OCI-LY7 (cell line): ENCODE measurements at regions not wholly inside any gene's neighbourhood (a gene's known extent, or its start where the extent isn't known, plus 50 kb on each side); places are given as distances from the start of the nearest gene placed in this dataset.

Source experiments
- BruUV-seq: library from RNA; stranded (reverse); fragments of 400-500 nt; replicated peaks from 2 replicates; lab custom pipeline; 2021; lab: Mats Ljungman, UMichigan
- CTCF ChIA-PET: fragments of 300-600 bp; sonication (Branson Sonifier 250); formaldehyde crosslinking; loops from one replicate; lab custom pipeline; 2022; ENCODE audit warnings: antibody characterized with exemption; ENCODE audit not compliant: unreplicated experiment; lab: Charles Lee
- POLR2A ChIA-PET: fragments of 300-600 bp; sonication (Branson Sonifier 250); formaldehyde crosslinking; loops from one replicate; lab custom pipeline; 2022; ENCODE audit warnings: antibody characterized with exemption; lab: Charles Lee
- DNase-seq: peaks from one replicate; pipeline ENCODE4 v3.0.0-alpha.2; 2015; ENCODE audit warnings: low spot score
- H2AFZ ChIP-seq: fragments of 200-600 bp; sonication (generic), shearing (Covaris generic); 2 replicates; pipeline ENCODE4 v1.6.1; 2014; ENCODE audit warnings: mild to moderate bottlenecking, antibody characterized with exemption, low read length, moderate library complexity
- H3K27ac ChIP-seq: fragments of 200-600 bp; sonication (generic); 2 replicates; pipeline ENCODE4 v1.5.1; 2014; ENCODE audit warnings: mixed run types, low read depth, mild to moderate bottlenecking, moderate library complexity, low read length, inconsistent platforms; ENCODE audit not compliant: poor library complexity, severe bottlenecking
- H3K36me3 ChIP-seq: fragments of 200-600 bp; sonication (generic); 2 replicates; pipeline ENCODE4 v1.6.1; 2014; ENCODE audit warnings: mild to moderate bottlenecking, antibody characterized with exemption, low read length, moderate library complexity, mixed read lengths; ENCODE audit not compliant: insufficient read depth
- H3K4me1 ChIP-seq: fragments of 200-600 bp; sonication (generic); 2 replicates; pipeline ENCODE4 v1.5.1; 2014; ENCODE audit warnings: mild to moderate bottlenecking, low read length; ENCODE audit not compliant: insufficient read depth, poor library complexity, severe bottlenecking
- H3K4me2 ChIP-seq: fragments of 200-600 bp; sonication (generic); 2 replicates; pipeline ENCODE4 v1.6.1; 2014; ENCODE audit warnings: mild to moderate bottlenecking, low read length
- H3K4me3 ChIP-seq: fragments of 200-600 bp; sonication (generic); 2 replicates; pipeline ENCODE4 v1.5.1; 2014; ENCODE audit warnings: mild to moderate bottlenecking, low read depth, low read length; ENCODE audit not compliant: poor library complexity, severe bottlenecking
- H3K79me2 ChIP-seq: fragments of 200-600 bp; sonication (generic); 2 replicates; pipeline ENCODE4 v1.6.1; 2016; ENCODE audit warnings: low read depth, mild to moderate bottlenecking, low read length, moderate library complexity, mixed read lengths; ENCODE audit not compliant: insufficient read depth
- H3K9me2 ChIP-seq: fragments of 200-600 bp; sonication (generic); 2 replicates; pipeline ENCODE4 v1.6.1; 2016; ENCODE audit warnings: mild to moderate bottlenecking, low read length, mixed read lengths; ENCODE audit not compliant: insufficient read depth
- H3K9me3 ChIP-seq: fragments of 200-600 bp; sonication (generic); 2 replicates; pipeline ENCODE4 v1.6.1; 2014; ENCODE audit warnings: mild to moderate bottlenecking, mixed run types, low read length, mixed read lengths
- H4K20me1 ChIP-seq: fragments of 200-600 bp; sonication (generic); 2 replicates; pipeline ENCODE4 v1.6.1; 2014; ENCODE audit warnings: mild to moderate bottlenecking, antibody characterized with exemption, low read length, moderate library complexity, mixed read lengths; ENCODE audit not compliant: insufficient read depth
- CTCF ChIP-seq: fragments of 200-600 bp; sonication (generic); conservative IDR thresholded peaks from 2 replicates; pipeline ENCODE4 v1.5.1; 2014; ENCODE audit warnings: mild to moderate bottlenecking, antibody characterized with exemption, low read length, moderate library complexity, mixed read lengths
- EZH2phosphoT487 ChIP-seq: fragments of 200-600 bp; sonication (generic); IDR thresholded peaks from 2 replicates; pipeline ENCODE4 v1.6.1; 2018; ENCODE audit warnings: low read depth, borderline replicate concordance, mild to moderate bottlenecking, mixed run types, antibody characterized with exemption, low read length, moderate library complexity, mixed read lengths
- intact Hi-C: fragments of 100-400 bp; cut with micrococcal nuclease; formaldehyde crosslinking; loops from one replicate; pipeline ENCODE4 v1.10.0; 2022; ENCODE audit not compliant: unreplicated experiment

GRCh38 chr4:8747467-8748235 lies 124.0 kb downstream of the HMX1 start:
- Histone ChIP-seq H2AFZ (no peak overlapping the region), H3K9me3 (no peaks in the 10 kb centered on the region), H3K4me1 (no peaks in the 10 kb centered on the region), H4K20me1 (no peaks in the 10 kb centered on the region), H3K36me3 (no peaks in the 10 kb centered on the region), H3K79me2 (no peaks in the 10 kb centered on the region), H3K4me2 (no peak overlapping the region), H3K4me3 (no peak overlapping the region), H3K9me2 (no peaks in the 10 kb centered on the region), H3K27ac (no peak overlapping the region)
- ChIA-PET POLR2A (no interaction called here), CTCF (no interaction called here)
- no TSS peak for BruUV-seq
- no peak for TF ChIP-seq CTCF
- TF ChIP-seq EZH2phosphoT487, result no peak
- DNase-seq, result no peak
- intact Hi-C loops, result no loop called here

GRCh38 chr4:8746523-8747466 lies 124.8 kb downstream of the HMX1 start:
- Histone ChIP-seq H3K4me2 (no peak overlapping the region), H4K20me1 (no peaks in the 10 kb centered on the region), H3K27ac (no peak overlapping the region), H2AFZ (no peak overlapping the region), H3K9me3 (no peaks in the 10 kb centered on the region), H3K4me3 (no peak overlapping the region), H3K4me1 (no peaks in the 10 kb centered on the region), H3K79me2 (no peaks in the 10 kb centered on the region), H3K9me2 (no peaks in the 10 kb centered on the region), H3K36me3 (no peaks in the 10 kb centered on the region)
- no peak for TF ChIP-seq EZH2phosphoT487
- no peak for TF ChIP-seq CTCF
- intact Hi-C loops, result no loop called here
- CTCF ChIA-PET, result no interaction called here
- DNase-seq, result no peak
- no TSS peak for BruUV-seq
- POLR2A ChIA-PET, result no interaction called here

- BruUV-seq, result no TSS peak
- Histone ChIP-seq H3K36me3 (no peaks in the 10 kb centered on the region), H3K4me2 (no peak overlapping the region), H2AFZ (no peak overlapping the region), H3K79me2 (no peaks in the 10 kb centered on the region), H3K9me2 (no peaks in the 10 kb centered on the region), H3K9me3 (no peaks in the 10 kb centered on the region), H3K27ac (no peak overlapping the region), H3K4me3 (no peak overlapping the region), H4K20me1 (no peaks in the 10 kb centered on the region), H3K4me1 (no peaks in the 10 kb centered on the region)
- CTCF ChIA-PET, result no interaction called here
- TF ChIP-seq CTCF (no peak), EZH2phosphoT487 (no peak)
- DNase-seq, result no peak
- POLR2A ChIA-PET, result no interaction called here
- intact Hi-C loops, result no loop called here
Measured at GRCh38 chr4:8745826-8746225, 125.8 kb downstream of the HMX1 start.
